Tibial nerve (tissue), 4 donors: ENCODE measurements at regions not wholly inside any gene's neighbourhood (a gene's known extent, or its start where the extent isn't known, plus 50 kb on each side); places are given as distances from the start of the nearest gene placed in this dataset.

Experiments
- DNase-seq, 2 donors: peaks; one replicate each; pipeline ENCODE4 v3.0.0-alpha.2; 2019; ENCODE audit warnings: low spot score in 2 of 2
- H3K27ac ChIP-seq, 4 donors: fragments of 200-600 bp; sonication (generic) in 3 of 4; one replicate each; pipeline ENCODE4 v1.5.1; 2017 to 2019; ENCODE audit warnings: mild to moderate bottlenecking in 1 of 4
- H3K27me3 ChIP-seq, 2 donors: fragments of 200-600 bp; sonication (generic) in 1 of 2; one replicate each; pipeline versions ENCODE4 v1.5.1 to v1.6.0; 2017 to 2019
- H3K36me3 ChIP-seq, 3 donors: fragments of 200-600 bp; sonication (generic); one replicate each; pipeline ENCODE4 v1.5.1; 2018 to 2019
- H3K4me1 ChIP-seq, 4 donors: fragments of 200-600 bp; sonication (generic) in 3 of 4; one replicate each; pipeline ENCODE4 v1.5.1; 2017 to 2019
- H3K4me3 ChIP-seq, 4 donors: fragments of 200-600 bp; sonication (generic) in 3 of 4; one replicate each; pipeline ENCODE4 v1.5.1; 2017 to 2019; ENCODE audit warnings: mild to moderate bottlenecking in 1 of 4, moderate library complexity in 1 of 4
- H3K9me3 ChIP-seq, 4 donors: fragments of 200-600 bp; sonication (generic) in 3 of 4; one replicate each; pipeline ENCODE4 v1.5.1; 2017 to 2019
- CTCF ChIP-seq, 5 experiments: fragments of 200-600 bp in 3 of 5; fragments of 450-650 bp in 2 of 5; sonication (generic) in 3 of 5; IDR thresholded peaks; one replicate each; pipeline ENCODE4 v1.5.1; 2016 to 2019; ENCODE audit warnings: antibody characterized with exemption in 5 of 5, mild to moderate bottlenecking in 3 of 5, moderate library complexity in 2 of 5
- EP300 ChIP-seq, 2 donors: sonication (generic); formaldehyde crosslinking; IDR thresholded peaks; one replicate each; pipeline ENCODE4 v1.6.1; 2017; ENCODE audit warnings: antibody characterized with exemption in 2 of 2, mild to moderate bottlenecking in 1 of 2
- POLR2A ChIP-seq, 2 donors: fragments of 450-650 bp; IDR thresholded peaks; one replicate each; pipeline ENCODE4 v1.6.1; 2017; ENCODE audit warnings: antibody characterized with exemption in 2 of 2, mild to moderate bottlenecking in 2 of 2, moderate library complexity in 2 of 2
- WGBS, 2 donors: methylation state at CpG; one replicate each; pipeline ENCODE4 v1.1.5; 2018; 5-methylcytosine and 5-hydroxymethylcytosine counted together

- DNase-seq, result no peak
Measured at GRCh38 chr1:5264476-5264875, 610.1 kb downstream of the AJAP1 start.

GRCh38 chr1:5256793-5257192, 602.4 kb downstream of the AJAP1 start:
- 63 to 79% methylated on average over 2 of the region's 2 CpGs for WGBS, 2 donors
- TF ChIP-seq EP300 (IDR thresholded peaks at IDR 0.05), result no peak
- TF ChIP-seq CTCF (IDR thresholded peaks at IDR 0.05), result no peak
- TF ChIP-seq POLR2A (IDR thresholded peaks at IDR 0.05), result no peak
- no peak for DNase-seq

More at GRCh38 chr1:5264476-5264875, 610.1 kb downstream of the AJAP1 start:
- H3K27me3 ChIP-seq, result no peaks in the 10 kb centered on the region
- H3K9me3 ChIP-seq, result peaks cover 0 to 22% (median 0%) of the 10 kb centered on the region in 4 donors
- no peaks in the 10 kb centered on the region for H3K36me3 ChIP-seq
- no peaks in the 10 kb centered on the region for H3K4me1 ChIP-seq
- no peak for TF ChIP-seq POLR2A (IDR thresholded peaks at IDR 0.05)
- TF ChIP-seq EP300 (IDR thresholded peaks at IDR 0.05), result no peak
- TF ChIP-seq CTCF (IDR thresholded peaks at IDR 0.05), result no peak
- H3K27ac ChIP-seq, result no peak overlapping the region
- H3K4me3 ChIP-seq, result no peak overlapping the region
- 65 to 69% methylated on average over 6 of the region's 6 CpGs for WGBS, 2 donors

GRCh38 chr1:5254975-5255374, 600.6 kb downstream of the AJAP1 start:
- Histone ChIP-seq H3K4me3 (no peak overlapping the region), H3K27ac (no peak overlapping the region), H3K27me3 (no peaks in the 10 kb centered on the region), H3K4me1 (no peaks in the 10 kb centered on the region), H3K36me3 (no peaks in the 10 kb centered on the region), H3K9me3 (peaks cover 0 to 28% (median 0%) of the 10 kb centered on the region in 4 donors)
- WGBS, 2 donors, result 69 to 86% methylated on average over 2 of the region's 2 CpGs
- no peak for TF ChIP-seq CTCF (IDR thresholded peaks at IDR 0.05)
- TF ChIP-seq EP300 (IDR thresholded peaks at IDR 0.05), result no peak
- no peak for TF ChIP-seq POLR2A (IDR thresholded peaks at IDR 0.05)
- no peak for DNase-seq

More at GRCh38 chr1:5256793-5257192, 602.4 kb downstream of the AJAP1 start:
- H3K27me3 ChIP-seq, result no peaks in the 10 kb centered on the region
- no peak overlapping the region for H3K27ac ChIP-seq
- no peak overlapping the region for H3K4me3 ChIP-seq
- no peaks in the 10 kb centered on the region for H3K4me1 ChIP-seq
- no peaks in the 10 kb centered on the region for H3K36me3 ChIP-seq
- H3K9me3 ChIP-seq, result peaks cover 0 to 27% (median 0%) of the 10 kb centered on the region in 4 donors

- DNase-seq, result no peak
- no peak overlapping the region for H3K4me3 ChIP-seq
- TF ChIP-seq EP300 (IDR thresholded peaks at IDR 0.05) (no peak), POLR2A (IDR thresholded peaks at IDR 0.05) (no peak), CTCF (IDR thresholded peaks at IDR 0.05) (no peak)
- WGBS, 2 donors, result 82 to 90% methylated on average over 15 of the region's 15 CpGs
- H3K27ac ChIP-seq, result no peak overlapping the region
- H3K4me1 ChIP-seq, result no peaks in the 10 kb centered on the region
- no peaks in the 10 kb centered on the region for H3K36me3 ChIP-seq
- peaks cover 0 to 30% (median 0%) of the 10 kb centered on the region in 4 donors for H3K9me3 ChIP-seq
- no peaks in the 10 kb centered on the region for H3K27me3 ChIP-seq
Measured at GRCh38 chr1:5254131-5254725, 599.8 kb downstream of the AJAP1 start.

- Histone ChIP-seq H3K9me3 (peaks cover 0 to 28% (median 0%) of the 10 kb centered on the region in 4 donors), H3K4me1 (no peaks in the 10 kb centered on the region), H3K4me3 (no peak overlapping the region), H3K27ac (no peak overlapping the region), H3K36me3 (no peaks in the 10 kb centered on the region), H3K27me3 (no peaks in the 10 kb centered on the region)
- WGBS, 2 donors, result 89 to 97% methylated on average over 2 to 5 of the region's 5 CpGs
- TF ChIP-seq POLR2A (IDR thresholded peaks at IDR 0.05), result no peak
- TF ChIP-seq CTCF (IDR thresholded peaks at IDR 0.05), result no peak
- TF ChIP-seq EP300 (IDR thresholded peaks at IDR 0.05), result no peak
- no peak for DNase-seq
Measured at GRCh38 chr1:5253036-5253435, 598.6 kb downstream of the AJAP1 start.
